AG09319 (cell line): ENCODE measurements at regions not wholly inside any gene's neighbourhood (a gene's known extent, or its start where the extent isn't known, plus 50 kb on each side); places are given as distances from the start of the nearest gene placed in this dataset.

Source experiments
- DNase-seq: peaks from one replicate; pipeline ENCODE4 v3.0.0-alpha.2; 2010; ENCODE audit warnings: low read depth; ENCODE audit errors: extremely low read depth
- TF ChIP-seq, protein P1 (sequence below): IDR thresholded peaks from 2 replicates; pipeline ENCODE4 v1.5.1; 2011; ENCODE audit warnings: low read depth, mild to moderate bottlenecking, inconsistent platforms, low read length, moderate library complexity

DNA sequence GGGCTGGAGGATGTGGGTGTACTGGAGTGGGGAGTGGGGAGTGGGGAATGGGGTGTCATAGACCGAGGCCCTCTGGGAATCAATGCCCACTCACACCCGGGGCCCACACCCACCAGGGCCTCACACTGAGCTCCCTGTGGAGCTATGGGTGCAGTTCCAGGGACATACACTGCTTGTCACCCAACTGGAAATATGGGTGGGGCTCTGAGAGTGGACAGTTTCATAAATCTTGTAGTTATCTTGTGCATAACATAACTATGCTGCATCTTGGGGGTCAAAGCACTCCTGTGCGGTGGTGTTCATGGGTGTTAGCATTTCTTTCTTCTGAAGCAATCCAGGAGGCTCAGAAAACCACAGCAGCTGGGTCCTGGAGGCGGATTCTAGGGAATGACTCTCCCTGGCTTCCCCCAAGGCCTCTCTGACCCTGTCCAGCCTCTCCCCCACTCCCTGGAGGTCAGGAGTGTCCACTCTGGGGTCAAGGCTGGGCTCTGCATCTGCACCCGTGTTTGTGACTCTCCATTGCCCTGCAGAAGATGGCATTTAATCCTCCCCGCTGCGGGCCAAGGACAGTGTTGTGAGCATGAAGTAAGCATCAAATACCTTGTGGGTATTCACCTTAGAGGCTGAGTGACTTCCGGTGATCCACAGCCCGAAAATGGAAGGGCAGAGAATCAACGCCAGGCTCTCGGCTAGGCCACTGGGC, 172.5 kb downstream of the CTTN start:
- DNase-seq, result no peak
- TF ChIP-seq, protein P1, sequence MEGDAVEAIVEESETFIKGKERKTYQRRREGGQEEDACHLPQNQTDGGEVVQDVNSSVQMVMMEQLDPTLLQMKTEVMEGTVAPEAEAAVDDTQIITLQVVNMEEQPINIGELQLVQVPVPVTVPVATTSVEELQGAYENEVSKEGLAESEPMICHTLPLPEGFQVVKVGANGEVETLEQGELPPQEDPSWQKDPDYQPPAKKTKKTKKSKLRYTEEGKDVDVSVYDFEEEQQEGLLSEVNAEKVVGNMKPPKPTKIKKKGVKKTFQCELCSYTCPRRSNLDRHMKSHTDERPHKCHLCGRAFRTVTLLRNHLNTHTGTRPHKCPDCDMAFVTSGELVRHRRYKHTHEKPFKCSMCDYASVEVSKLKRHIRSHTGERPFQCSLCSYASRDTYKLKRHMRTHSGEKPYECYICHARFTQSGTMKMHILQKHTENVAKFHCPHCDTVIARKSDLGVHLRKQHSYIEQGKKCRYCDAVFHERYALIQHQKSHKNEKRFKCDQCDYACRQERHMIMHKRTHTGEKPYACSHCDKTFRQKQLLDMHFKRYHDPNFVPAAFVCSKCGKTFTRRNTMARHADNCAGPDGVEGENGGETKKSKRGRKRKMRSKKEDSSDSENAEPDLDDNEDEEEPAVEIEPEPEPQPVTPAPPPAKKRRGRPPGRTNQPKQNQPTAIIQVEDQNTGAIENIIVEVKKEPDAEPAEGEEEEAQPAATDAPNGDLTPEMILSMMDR, result no peak

DNA sequence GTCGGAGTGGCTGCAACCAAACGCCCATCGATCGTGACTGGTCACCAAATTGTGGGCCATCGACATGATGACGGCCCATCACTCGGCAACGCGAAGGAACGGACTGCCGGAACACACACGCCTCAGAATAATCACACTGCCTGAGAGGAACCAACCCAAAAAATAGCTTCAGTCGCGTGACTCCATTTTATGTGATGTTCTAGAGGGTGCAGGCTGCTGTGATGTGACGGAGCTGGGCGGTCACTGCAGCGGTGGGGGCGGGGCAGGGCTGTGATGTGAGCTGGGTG, 174.6 kb downstream of the CTTN start:
- TF ChIP-seq, protein P1, result no peak

DNA sequence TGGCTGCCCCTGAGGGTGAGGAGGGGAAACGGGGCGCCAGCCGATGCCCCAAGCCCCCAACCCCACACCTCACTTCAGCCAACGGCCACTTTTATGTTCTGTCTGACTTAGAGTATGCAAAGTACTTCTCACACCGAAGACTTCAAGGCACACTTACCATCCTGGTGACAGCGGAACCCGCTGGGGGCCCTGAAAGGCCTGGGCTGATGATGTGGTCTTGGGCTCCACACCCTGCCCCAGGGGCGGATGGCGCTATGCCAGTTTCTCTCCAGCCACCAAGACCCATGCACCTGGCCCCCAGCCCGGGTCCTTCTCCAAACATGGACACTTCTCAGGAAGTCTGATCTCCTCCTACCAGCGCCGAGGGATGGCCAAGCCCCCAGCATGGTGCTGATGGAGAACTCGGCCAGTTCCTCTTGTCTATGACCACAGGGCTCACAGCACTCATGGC, 175.4 kb downstream of the CTTN start:
- TF ChIP-seq, protein P1, result no peak
- DNase-seq, result no peak

More for the DNA sequence above, 174.6 kb downstream of the CTTN start:
- DNase-seq, result no peak

DNA sequence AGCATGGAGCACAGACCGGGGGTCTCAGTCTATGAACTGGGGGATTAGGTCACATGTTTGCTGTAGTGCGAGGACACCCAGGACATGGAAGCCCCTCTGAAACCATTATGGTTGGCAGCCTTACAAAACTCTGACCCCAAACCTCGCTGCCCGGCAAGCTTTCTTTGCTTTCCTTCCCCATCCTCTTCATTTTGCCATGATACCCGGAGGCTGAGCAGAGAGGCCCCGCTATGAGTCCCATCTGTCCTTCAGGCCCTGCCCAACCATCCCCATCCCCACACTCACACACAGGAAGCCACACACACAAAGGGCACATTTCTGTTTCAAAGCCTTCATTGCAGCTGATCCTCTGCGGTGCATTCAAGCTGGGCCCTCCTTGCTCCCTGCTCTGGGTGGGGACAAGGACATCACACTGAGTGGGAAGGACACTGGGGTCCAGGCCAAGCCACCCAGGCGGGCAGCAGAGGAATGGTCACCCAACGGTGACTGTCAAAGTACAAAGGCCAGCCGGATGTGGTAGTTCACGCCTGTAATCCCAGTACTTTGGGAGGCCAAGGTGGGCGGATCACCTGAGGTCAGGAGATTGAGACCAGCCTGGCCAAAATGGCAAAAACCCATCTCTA, 176.5 kb downstream of the CTTN start:
- TF ChIP-seq, protein P1, result no peak
- DNase-seq, result no peak

DNA sequence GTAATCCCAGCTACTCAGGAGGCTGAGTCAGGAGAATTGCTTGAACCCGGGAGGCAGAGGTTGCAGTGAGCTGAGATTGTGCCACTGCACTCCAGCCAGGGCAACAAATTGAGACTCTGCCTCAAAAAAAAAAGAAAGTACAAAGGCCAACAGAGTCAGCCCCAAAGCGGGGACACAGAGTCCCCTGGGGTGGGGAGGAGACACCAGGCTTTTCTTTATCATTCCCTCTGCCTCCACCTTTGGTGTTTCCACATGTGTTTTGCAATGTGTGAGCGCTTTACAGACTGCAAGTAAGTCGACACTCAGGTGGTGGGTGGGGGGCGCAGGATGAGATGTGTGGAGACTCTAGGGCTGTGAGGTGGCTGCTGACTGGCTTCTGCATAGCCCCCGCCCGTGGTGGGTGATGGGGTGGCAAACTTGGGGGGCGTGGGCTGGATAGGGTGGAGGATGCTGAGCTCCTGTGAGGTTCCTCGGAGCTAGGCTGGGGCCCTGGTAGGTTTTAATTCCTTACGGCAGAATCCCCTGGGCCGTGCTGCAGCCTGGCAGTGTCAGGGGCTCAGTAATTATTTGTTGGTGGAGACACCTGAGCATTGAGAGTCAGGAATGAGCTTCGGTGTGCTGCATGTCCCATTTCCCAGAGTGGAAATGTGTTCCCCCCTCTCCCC, 177.2 kb downstream of the CTTN start:
- no peak for DNase-seq
- TF ChIP-seq, protein P1, result no peak

DNA sequence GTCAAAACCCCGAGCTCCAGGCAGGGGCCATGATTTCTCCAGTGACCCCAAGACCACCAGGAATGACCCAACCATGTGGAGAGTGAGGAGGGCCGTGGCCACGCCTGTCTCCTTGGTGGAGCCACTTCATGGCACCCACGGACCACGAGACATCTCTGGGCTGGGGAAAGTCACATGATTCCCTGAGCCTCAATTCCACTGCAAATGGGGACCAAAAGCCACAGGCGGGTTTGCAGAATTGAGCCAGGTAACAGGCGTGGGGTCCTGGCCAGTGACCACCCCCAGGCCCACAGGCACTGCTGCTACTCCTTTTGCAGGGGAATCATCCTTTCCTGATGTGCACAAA, 178.9 kb downstream of the CTTN start:
- TF ChIP-seq, protein P1, result no peak
- no peak for DNase-seq

DNA sequence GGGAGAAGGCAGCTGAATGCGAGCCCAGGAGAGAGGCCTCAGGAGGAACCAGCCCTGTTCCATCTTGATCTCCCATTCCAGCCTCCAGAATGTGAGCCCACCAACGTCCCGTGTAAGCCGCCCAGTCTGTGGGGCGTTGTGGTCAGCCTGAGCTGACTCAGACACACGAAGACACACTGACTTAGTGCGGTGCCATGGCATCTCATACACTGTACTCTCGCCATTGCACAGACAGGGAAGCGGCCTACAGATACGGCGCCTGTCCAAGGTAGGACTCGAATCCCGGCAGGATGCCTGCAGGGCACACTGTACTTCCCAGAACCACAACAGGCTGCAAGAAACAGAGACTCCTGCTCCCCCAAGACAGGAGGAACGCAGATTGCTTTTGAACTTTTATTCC, 179.6 kb downstream of the CTTN start:
- TF ChIP-seq, protein P1, result no peak
- DNase-seq, result no peak
